ENCODE measurements at regions not wholly inside any gene's neighbourhood (a gene's known extent, or its start where the extent isn't known, plus 50 kb on each side); places are given as distances from the start of the nearest gene placed in this dataset.
A peak's percentile ranks its signal among the peaks of the same experiment; 100 is the strongest.

DNA sequence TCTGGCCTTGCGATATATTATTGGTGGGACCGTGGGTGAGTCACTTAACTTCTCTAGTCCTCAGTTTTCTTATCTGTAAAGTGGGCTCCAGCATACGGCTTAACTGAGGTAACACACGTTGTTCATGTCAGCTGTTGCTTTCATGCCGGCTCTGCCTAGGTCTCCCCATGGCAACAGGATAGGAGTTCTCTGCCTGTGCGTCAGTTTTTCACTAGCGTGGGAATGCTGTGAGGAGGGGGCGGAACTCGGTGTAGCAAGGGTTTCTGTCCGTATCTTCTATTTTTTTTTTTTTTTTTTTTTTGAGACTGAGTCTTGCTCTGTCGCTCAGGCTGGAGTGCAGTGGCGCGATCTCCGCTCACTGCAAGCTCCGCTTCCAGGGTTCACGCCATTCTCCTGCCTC lies 758.5 kb upstream of the RBFOX1 start:
- Histone ChIP-seq H3K4me3 (no peak overlapping the region), H3K36me3 (no peaks in the 10 kb centered on the region), H3K27ac (no peak overlapping the region), H3K9me3 (no peaks in the 10 kb centered on the region), H3K27me3 (replicated peaks; ENCODE audit: insufficient read depth) (no peaks in the 10 kb centered on the region), H3K4me1 (replicated peaks) (no peaks in the 10 kb centered on the region)
- TF ChIP-seq POLR2AphosphoS5 (IDR thresholded peaks at IDR 0.05) = no peak
- TF ChIP-seq, protein P1, sequence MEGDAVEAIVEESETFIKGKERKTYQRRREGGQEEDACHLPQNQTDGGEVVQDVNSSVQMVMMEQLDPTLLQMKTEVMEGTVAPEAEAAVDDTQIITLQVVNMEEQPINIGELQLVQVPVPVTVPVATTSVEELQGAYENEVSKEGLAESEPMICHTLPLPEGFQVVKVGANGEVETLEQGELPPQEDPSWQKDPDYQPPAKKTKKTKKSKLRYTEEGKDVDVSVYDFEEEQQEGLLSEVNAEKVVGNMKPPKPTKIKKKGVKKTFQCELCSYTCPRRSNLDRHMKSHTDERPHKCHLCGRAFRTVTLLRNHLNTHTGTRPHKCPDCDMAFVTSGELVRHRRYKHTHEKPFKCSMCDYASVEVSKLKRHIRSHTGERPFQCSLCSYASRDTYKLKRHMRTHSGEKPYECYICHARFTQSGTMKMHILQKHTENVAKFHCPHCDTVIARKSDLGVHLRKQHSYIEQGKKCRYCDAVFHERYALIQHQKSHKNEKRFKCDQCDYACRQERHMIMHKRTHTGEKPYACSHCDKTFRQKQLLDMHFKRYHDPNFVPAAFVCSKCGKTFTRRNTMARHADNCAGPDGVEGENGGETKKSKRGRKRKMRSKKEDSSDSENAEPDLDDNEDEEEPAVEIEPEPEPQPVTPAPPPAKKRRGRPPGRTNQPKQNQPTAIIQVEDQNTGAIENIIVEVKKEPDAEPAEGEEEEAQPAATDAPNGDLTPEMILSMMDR (IDR thresholded peaks at IDR 0.05) = no peak
- TF ChIP-seq POLR2A (IDR thresholded peaks at IDR 0.05) = no peak
- 91% methylated on average over 16 of the region's 16 CpGs for WGBS
- no peak for DNase-seq (ENCODE audit: low spot score)
- intact Hi-C loops (cut with DNase I) = no loop called here

DNA sequence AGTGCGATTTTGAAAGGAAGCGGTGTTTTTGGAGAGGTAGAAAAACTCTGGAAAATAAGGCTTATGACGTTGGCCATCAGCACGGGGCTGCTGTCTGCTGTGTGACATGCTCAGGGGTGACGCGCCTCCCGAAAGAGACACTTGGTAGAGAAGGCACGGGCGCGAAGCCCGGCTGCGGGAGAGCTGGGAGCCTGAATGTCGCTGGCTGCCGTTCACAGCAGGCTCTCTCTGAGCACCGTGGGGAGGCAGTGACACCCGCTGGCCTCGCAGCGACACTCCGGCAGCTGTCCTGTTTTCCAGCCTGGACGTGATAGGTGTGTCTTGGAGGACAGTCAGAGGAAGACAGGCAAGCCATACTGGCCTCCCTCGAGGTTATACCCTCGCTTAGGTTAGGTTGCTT lies 759.1 kb upstream of the RBFOX1 start:
- no peak overlapping the region for H3K4me3 ChIP-seq
- no peaks in the 10 kb centered on the region for H3K9me3 ChIP-seq
- peak; percentile 44 for DNase-seq (ENCODE audit: low spot score)
- intact Hi-C loops (cut with DNase I) = no loop called here
- H3K36me3 ChIP-seq = no peaks in the 10 kb centered on the region
- H3K27me3 ChIP-seq (replicated peaks; ENCODE audit: insufficient read depth) = no peaks in the 10 kb centered on the region
- TF ChIP-seq POLR2AphosphoS5 (IDR thresholded peaks at IDR 0.05) (no peak), POLR2A (IDR thresholded peaks at IDR 0.05) (no peak)
- TF ChIP-seq, protein P1 (IDR thresholded peaks at IDR 0.05) = peak in 3 of 4 experiments; percentile 21 to 62 (median 27)
- no peak overlapping the region for H3K27ac ChIP-seq
- no peaks in the 10 kb centered on the region for H3K4me1 ChIP-seq (replicated peaks)
- 15% methylated on average over 22 of the region's 22 CpGs for WGBS

DNA sequence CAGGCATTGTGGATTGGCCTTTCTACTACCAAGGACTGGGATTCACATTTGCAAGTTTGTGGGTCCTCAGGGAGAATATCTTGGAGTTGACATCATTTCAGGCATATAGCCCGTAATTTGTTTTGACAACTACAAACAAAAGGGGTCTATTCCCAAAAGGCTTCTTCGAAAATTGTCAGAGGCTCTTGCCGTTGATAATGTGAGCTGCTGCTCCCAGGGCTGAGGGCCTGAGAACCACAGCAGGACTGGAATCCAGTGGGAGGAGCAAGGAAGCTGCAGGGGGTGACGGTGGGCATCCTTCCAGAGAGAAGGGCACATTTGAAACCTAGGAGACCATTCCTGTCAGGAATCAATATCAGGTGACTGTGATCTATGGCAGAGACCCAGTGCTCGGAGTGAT lies 761.6 kb upstream of the RBFOX1 start:
- intact Hi-C loops (cut with DNase I) = no loop called here
- no peak for TF ChIP-seq POLR2A (IDR thresholded peaks at IDR 0.05)
- 57% methylated on average over 5 of the region's 5 CpGs for WGBS

DNA sequence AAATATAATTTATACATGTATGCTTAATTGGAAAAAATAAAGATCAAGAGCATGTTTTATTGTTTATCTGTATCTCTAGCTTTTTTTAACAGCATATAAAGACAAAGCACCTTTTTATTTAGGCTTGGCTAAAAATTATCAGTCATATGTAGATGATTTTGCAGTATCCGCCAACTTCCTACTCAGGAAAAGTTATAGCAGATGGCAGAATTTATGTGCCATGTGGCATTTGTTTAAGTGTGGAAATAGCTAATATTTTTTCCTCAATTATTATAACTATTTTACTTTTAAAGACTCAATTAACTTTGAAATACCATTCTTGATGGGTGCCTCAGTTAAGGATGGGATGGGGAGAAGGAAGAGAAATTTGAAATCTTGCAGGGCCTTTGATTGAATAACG lies 762.1 kb upstream of the RBFOX1 start:
- TF ChIP-seq POLR2A (IDR thresholded peaks at IDR 0.05) = no peak
- H3K9me3 ChIP-seq = no peaks in the 10 kb centered on the region
- no peaks in the 10 kb centered on the region for H3K27me3 ChIP-seq (replicated peaks; ENCODE audit: insufficient read depth)
- no peak overlapping the region for H3K4me3 ChIP-seq
- WGBS = 93% methylated on average over 2 of the region's 2 CpGs
- intact Hi-C loops (cut with DNase I) = no loop called here
- H3K4me1 ChIP-seq (replicated peaks) = no peaks in the 10 kb centered on the region
- no peak for DNase-seq (ENCODE audit: low spot score)
- H3K36me3 ChIP-seq = no peaks in the 10 kb centered on the region
- no peak overlapping the region for H3K27ac ChIP-seq

More for the DNA sequence above, 761.6 kb upstream of the RBFOX1 start:
- no peak overlapping the region for H3K27ac ChIP-seq
- no peak for DNase-seq (ENCODE audit: low spot score)
- H3K4me1 ChIP-seq (replicated peaks) = no peaks in the 10 kb centered on the region
- no peaks in the 10 kb centered on the region for H3K27me3 ChIP-seq (replicated peaks; ENCODE audit: insufficient read depth)
- no peaks in the 10 kb centered on the region for H3K36me3 ChIP-seq
- no peaks in the 10 kb centered on the region for H3K9me3 ChIP-seq
- H3K4me3 ChIP-seq = no peak overlapping the region

DNA sequence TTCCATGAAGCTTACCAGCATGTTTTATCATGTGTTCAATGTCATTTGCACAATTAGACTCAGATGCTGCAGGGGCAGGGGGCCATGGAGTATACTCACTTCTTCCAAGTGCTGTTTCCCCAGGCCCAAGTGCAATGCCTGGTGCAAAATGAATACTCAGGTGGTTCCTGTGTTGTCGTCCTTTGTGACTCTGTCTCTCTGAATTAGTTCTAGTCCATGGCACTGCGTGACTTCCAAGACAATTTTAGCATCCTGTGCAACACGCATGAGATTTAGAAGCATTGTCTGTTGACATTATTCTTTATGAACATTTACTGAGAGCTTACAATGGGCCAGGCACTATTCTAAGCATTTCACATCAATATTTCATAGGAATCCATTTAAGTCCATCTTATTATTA lies 769.7 kb upstream of the RBFOX1 start:
- Histone ChIP-seq H3K27me3 (replicated peaks; ENCODE audit: insufficient read depth) (no peaks in the 10 kb centered on the region), H3K27ac (no peak overlapping the region), H3K4me1 (replicated peaks) (no peaks in the 10 kb centered on the region), H3K9me3 (no peaks in the 10 kb centered on the region), H3K36me3 (no peaks in the 10 kb centered on the region), H3K4me3 (no peak overlapping the region)
- intact Hi-C loops (cut with DNase I) = no loop called here
- no peak for DNase-seq (ENCODE audit: low spot score)
- WGBS = 92% methylated on average over 3 of the region's 3 CpGs
- TF ChIP-seq, protein P1 (IDR thresholded peaks at IDR 0.05) = no peak
- TF ChIP-seq POLR2AphosphoS5 (IDR thresholded peaks at IDR 0.05) (no peak), POLR2A (IDR thresholded peaks at IDR 0.05) (no peak)

DNA sequence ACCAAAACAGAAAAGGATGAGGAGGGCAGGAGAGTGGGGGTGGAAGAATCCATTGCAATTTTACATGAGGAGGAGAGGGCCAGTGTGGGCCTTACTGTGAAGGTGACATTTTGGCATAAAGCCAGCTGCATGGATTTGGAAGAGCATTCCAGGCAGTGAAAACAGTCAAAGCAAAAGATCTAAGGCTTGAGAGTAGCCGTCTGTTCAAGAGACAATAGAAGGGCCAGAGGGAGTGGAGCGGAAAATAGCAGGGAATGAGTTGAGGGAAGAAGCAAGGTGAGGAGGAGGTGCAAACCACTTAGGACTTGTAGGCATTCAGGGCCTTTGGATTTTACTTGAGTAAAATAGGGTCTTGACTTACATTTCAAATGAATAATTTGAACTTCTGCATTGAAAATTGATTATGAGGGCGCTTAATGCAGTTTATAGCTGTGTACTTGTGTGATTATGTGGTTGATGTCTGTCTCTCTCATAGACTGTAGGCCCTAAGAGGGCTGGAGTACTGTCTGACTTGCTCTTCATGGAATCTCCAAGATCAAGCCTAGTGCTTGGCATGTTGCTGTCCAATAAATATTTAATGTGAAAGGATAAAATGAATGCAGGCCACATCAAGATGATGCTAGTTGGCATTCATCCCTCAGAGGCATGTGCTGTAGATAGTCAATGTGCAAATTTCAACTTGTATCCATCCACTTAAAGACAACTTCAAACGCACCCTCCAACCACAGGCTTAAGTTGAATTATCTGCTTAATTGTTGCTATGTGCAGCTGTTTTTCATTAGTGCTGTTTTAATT lies 772.1 kb upstream of the RBFOX1 start:
- no peak overlapping the region for H3K4me3 ChIP-seq
- no peak for DNase-seq (ENCODE audit: low spot score)
- TF ChIP-seq, protein P1 (IDR thresholded peaks at IDR 0.05) = no peak
- TF ChIP-seq POLR2AphosphoS5 (IDR thresholded peaks at IDR 0.05) = no peak
- intact Hi-C loops (cut with DNase I) = no loop called here
- H3K27ac ChIP-seq = no peak overlapping the region
- H3K9me3 ChIP-seq = no peaks in the 10 kb centered on the region
- H3K4me1 ChIP-seq (replicated peaks) = no peaks in the 10 kb centered on the region
- WGBS = 60% methylated on average over 4 of the region's 4 CpGs
- no peaks in the 10 kb centered on the region for H3K27me3 ChIP-seq (replicated peaks; ENCODE audit: insufficient read depth)
- no peaks in the 10 kb centered on the region for H3K36me3 ChIP-seq
